Hepatic stellate cell (primary cell): ENCODE measurements at regions not wholly inside any gene's neighbourhood (a gene's known extent, or its start where the extent isn't known, plus 50 kb on each side); places are given as distances from the start of the nearest gene placed in this dataset.
"Not testable (repeated sequence)": the region's sequence is repeated elsewhere in the genome, so short reads cannot be mapped to it uniquely, and the experiment has no call there.

Experiments used
- DNase-seq: peaks from one replicate; pipeline ENCODE4 v3.0.0; 2011; ENCODE audit warnings: low spot score

DNA sequence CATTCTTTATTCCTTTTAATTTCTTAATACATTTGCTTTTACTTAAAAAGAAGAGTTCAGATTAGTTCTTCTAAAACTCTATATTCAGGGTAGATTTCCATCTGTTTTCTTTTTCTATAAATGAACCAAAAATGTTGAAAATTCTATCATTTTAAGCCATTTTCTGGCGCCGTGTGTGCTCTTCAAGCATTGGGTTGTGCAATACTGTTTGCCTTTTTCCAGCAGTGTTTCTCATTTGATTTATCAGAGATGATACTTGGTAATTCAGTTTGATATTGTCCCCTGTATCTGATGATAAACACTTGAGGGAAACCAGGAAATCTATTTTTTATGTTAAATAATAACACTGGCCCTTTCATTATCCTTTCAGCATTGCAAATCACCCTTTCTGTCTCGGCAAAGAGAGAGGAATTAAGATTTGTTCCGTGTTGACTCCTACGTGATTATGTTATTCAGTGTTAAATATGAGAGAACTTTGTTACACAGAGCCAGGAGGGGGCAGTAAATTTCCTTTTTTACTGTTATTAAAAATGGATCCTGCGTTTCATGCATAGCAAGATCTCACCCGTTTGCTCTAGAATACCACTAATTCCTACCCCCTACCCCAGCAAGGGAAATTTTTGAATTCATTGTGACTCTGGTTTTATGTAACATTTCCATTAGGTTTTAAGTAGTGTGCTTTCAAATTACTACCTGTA is 606.9 kb upstream of the RBFOX1 start:
- no peak for DNase-seq

DNA sequence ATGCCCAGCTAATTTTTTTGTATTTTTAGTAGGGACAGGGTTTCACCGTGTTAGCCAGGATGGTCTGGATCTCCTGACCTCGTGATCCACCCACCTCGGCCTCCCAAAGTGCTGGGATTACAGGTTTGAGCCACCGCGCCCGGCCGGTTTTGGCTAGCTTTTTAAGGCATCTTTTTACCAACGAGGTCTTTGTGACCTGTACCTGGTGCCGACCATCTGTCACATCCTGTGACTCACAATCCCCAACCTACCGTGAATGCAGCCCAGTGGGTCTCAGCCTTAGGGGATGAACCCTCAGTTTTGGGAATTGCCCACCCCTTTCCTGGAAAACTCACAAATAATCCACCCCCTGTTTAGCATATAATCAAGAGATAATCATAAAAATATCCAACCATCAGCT is 607.4 kb upstream of the RBFOX1 start:
- not testable (repeated sequence) for DNase-seq

DNA sequence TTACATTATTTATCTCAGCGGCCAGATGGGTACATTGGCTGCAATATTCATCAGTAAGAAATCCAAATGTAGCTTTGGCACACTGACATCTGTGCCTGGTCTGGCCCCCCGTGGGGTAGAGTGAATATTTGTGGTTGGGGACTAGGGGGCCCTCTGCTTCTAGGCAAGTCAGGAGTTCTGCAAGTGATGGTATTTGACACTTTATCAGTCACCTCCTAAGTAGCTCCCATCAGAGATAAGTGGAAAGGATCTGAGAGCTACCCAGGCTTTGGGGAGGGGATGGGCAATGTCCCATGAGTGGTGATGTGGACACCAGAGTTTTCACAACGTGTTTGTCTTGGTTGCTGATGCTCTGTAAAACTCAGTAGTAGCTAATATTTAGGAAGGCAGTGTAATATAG is 609.9 kb upstream of the RBFOX1 start:
- no peak for DNase-seq

DNA sequence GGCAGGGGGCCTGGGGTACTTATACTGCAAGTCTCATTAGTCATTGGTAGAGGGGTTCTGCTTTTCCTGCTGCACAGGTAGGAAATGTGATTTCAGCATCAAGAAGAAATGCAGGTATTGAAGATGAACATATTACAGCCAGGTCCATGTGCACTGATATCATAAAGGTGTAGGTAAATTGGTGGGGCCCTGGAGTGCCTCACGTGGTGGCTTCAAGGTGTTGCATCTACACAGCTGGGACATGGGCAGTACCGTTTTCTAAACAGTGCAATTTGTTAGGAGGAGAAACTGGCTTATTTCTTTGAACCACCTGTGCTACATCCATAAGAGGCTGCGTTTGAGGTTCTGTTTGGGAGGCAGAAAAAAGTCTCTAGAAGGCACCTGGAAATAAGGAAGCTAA is 618.1 kb upstream of the RBFOX1 start:
- DNase-seq = no peak

DNA sequence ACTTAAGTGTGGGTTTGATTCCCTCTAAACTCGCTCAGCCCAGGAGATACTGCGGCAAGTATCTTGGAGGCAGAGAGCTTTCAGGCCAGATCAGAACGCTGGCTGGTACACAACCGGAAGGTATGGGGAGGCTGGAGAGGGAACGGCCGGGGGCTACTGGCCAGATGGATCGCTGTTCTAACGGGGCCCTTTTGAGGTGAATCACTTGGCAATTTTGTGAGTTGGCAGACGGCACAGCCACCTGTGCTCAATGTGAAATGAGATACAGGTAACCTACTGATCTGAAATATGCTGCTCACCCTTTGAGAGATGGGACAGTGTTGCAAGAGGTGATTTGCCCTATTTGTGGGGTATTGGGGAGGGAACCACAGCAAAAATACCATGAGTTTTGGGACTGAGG is 622.9 kb upstream of the RBFOX1 start:
- DNase-seq = no peak

DNA sequence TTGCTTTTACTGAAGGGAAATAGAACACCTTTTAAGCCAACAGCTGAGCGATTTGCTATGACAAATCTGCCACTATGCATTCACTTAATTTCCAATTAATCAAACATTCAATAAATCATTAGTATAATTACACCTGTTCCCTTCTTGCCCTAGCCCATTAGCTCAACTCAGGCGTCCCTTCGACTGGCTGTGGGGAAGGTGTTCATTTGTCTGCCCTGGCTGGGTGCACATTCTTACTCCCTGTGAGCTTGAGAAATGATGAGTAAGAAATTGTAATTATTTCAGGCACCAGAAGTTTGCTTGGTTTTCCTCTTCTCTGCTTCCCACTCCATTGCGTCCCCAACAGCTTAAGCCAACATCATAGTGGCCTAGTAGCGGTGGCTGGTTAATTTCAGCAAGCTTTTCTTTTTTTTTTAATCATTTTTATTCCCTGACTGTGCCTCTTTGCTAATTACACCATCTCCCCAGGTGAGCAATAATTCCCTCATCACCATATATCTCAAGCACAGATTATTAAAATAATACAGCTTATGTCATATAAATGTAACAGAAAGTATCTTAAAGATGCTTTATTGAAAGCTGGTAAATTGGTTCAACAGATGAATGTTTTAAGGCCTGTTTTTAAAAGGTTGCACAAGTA is 623.9 kb upstream of the RBFOX1 start:
- no peak for DNase-seq

DNA sequence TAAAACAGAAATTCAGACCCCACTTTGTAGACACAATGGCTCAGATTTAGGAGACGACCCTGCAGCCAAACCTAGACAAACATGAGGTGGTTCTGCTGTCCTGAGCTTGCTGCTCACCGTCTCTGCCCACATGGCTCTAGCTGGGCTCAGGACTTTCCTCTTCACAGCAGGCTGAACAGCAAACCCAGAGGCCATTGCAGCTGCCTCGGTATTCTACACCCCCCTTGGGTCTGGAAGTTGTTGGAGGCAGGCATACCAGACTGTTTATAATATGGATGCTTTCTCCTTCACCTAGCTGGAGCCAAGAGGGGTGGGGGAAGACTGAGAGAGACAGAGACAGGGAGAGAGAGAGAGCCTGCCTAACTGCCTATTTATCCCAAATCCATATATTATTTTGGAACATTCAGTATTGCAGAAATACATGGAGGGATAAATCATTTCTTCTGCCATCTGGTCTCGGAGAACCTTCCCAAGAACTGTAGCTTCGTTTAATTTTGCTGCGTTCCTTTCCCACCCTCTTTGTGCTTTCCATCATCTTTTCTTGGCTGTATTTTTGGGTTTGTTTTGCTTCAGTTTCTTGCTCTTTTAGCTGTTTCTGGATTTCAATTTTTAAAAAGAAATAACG is 628.2 kb upstream of the RBFOX1 start:
- no peak for DNase-seq

DNA sequence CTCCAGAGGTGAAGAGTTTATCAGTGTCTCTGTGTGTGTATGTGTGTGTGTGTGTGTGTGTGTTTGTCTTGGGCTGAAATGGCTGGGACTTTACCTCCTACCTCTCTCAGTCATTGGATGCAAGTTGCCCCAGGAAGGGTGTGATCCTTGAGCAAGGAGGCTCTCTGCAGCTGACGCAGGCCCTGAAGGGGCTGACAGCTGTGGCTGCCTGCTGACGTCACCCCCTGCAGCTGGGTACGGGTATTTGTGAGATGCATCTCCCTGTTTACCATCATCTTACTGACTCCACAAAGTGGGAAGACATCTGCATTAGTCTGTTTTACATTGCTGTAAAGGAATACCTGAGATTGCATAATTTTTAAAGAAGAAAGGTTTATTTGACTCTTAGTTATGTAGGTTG is 631.5 kb upstream of the RBFOX1 start:
- DNase-seq = no peak

DNA sequence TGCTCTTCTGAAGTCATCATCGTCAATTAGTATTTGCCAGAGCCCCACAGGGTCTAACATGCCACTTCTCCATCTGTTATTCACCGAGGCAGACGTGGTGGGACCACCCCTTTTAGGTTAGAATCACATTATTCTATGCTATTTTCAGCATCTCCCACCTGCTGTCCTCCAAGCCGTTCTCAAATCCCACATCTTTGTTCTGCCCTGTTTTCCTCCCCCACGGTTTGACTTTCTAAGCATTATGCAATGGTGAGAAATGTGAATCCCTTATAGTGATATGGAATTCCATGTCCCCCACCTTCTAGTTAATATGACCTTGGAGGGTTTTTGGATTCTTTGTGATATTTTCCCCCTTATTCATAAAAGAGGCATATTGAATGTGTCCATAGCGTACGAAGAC is 634.1 kb upstream of the RBFOX1 start:
- DNase-seq = no peak

DNA sequence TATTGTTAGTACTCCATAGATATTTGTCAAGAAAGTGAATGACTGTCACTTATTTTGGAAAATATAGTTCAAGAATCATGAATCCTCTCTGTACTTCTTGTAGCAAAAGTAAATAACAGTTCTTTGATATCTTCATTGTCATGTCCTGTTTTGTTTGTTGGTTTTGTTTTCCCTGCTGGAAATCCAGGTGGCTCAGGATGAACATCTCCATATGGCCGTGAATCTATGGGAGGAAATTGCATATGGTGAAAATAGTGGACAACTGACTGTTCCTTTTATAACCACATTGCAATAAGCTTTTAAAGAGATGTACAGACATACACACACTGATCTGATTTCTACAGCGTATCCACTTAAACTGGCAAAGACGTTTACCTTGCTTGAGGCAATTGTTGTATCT is 637.0 kb upstream of the RBFOX1 start:
- no peak for DNase-seq

DNA sequence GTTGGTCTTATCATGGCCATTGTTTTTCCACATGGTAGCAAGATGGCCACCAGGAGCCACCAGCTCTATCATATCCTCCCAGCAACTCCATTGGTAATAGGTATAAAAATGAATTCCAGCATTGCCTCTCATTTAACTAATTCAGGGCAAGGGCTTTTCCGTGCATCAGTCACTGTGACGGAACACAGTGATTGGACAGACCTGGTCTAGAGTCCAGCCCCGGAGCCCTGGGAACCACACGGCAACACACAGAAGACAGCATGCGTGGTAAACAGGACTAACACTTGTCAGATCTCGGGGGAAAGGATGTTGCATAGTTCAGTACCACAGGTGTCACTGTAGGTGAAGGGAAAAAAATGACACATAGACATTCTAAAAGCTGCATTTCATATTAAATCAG is 638.0 kb upstream of the RBFOX1 start:
- DNase-seq = no peak

DNA sequence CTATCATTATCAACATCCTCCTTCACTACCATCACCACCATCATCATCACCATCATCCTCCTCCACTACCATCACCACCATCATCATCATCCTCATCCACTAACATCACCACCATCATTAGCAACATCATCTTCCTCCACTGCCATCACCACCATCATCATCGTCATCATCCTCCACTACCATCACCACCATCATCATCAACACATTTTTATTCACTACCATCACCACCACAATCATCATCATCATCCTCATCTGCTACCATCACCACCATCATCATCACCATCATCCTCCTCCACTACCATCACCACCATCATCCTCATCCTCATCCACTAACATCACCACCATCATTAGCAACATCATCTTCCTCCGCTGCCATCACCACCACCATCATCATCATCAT is 639.2 kb upstream of the RBFOX1 start:
- DNase-seq = not testable (repeated sequence)

DNA sequence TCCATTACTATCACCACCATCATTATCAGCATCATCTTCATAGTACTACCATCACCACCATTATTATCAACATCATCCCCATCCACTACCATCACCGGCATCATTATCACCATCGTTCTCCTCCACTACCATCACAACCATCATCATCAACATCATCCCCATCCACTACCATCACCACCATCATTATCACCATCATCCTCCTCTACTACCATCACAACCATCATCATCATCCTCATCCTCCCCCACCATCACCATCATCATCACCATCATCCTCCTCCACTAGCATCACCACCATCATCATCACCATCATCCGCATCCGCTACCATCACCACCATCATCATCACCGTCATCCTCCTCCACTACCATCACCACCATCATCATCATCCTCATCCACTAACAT is 639.8 kb upstream of the RBFOX1 start:
- DNase-seq = no peak

DNA sequence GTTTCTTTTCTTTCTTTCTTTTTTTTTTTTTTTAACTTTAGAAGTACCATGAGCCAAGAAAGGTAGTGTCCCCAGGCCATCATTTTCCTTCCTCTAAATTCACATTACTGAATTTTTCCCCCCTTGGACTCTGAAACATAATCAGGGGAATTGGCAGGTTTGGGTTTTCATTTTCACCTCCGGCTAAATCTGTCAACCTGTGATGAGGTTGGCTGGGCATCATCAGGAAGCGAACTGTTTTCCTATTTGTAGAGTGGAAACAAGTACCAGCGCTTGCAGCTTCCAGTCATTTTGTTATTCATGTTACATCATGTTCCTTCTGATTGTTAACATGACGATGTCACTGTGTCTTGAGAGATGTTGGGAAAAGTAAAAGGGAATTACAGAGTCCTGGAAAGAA is 641.9 kb upstream of the RBFOX1 start:
- DNase-seq = no peak

DNA sequence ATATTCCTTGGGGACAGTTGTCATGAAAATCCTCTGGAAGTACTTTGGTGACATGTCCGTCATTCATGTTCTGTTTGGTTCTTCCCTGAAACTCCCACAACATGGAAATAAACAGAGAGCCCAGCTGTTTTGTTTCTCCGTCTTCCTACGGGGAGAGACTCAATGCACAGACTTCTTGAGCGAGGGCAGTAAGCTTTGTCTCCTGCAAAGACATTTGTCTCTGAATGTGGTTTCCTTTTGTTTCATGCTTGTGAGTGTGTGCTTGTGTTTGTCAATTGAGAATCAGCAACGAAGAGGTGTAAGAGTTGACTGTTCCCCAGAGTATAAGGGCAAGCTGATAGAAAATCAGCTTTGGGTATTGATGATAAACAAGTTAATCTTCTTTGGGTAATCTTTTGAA is 643.0 kb upstream of the RBFOX1 start:
- DNase-seq = no peak

DNA sequence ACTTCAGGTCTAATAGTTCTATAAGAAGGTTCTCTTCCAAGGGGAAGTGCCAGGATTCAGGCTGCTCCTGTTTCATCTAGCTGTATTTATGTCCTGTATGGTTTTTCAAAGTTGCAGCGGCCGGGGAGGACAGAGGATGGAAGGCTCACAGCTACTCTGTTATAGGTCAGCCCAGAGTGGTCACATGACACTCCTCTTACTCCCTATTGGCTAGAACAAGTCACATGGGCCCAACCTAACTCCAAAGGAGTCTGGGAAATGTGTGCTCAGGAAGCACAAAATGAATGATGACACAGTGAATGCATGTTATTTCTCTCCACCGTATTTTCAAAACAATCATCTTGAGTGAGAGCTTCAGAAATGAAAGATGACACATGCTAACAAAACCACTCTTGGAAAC is 645.1 kb upstream of the RBFOX1 start:
- no peak for DNase-seq

DNA sequence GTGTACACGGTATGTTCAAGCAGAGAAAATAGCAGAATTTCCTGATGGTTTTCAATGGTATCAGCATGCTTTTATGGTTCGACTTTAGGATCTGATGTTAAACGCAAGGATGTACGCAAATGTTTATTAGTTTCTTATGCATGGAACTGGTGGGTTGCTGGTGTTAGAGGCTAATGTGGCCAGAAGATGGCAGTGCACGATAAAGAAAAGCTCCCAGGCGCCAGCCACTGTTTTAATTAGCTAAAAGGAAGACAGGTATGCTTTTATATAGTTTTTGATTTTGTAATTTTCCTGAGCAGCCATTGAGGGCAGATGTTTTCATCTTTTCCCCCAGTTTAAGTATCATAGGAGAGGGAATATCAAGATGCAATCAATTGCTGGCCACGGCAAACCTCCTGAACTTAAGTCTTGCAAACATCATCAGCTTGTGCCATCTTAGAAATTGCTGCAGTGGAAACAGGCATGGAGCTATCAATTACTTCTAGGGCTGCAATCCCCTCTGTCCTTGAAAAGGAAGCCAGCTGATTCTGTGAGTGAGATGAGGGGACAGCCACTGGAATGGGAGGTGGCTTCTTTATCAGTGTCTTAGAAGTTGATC is 648.5 kb upstream of the RBFOX1 start:
- no peak for DNase-seq

DNA sequence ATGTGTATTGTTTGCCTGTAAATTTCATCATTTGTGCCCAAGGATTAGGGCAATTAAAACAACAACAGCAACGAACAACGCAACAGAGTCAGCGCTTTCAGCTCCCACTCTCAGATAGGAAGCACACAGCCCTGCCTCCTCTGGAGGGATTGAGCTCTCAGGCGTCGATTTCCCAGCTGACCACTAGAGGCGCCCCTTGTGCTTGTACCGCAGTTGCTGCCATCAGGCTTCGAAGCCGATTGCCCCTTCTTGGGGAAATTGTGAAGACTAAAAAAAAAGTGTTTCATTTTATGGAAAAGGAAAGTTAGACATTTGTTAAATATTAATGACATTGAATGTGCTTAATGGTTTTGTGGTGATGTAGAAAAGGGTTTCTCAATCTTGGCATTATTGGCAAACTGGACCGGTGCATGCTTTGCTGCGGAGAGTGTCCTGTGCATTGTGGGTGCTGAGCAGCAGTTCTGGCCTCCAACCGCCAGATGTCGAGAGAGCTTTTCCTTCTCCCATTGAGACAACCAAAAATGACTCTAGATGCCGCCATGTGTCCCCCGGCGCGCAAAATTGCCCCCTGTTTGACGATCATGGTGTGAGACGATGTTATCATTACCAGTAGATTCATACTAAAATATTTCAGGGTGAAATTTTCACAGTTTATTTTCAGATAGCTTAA is 650.4 kb upstream of the RBFOX1 start:
- no peak for DNase-seq

DNA sequence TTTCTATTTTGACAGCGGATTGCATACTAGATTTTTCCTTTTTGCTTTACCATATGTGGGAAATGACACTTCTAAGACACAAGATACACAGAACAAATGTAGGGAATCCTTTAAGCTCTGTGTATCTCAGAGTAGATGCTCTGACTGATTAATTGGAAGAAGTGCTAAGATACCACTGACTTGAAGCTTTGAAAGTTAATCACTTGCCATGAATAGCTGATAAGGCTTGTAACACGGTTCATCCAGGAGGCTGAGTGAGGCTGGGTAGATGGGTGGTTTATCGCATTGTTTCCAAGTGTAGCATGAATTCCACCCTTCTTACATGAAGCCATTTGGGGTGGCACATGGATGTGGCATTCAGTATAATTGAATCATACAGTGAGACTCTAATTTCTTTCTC is 654.1 kb upstream of the RBFOX1 start:
- DNase-seq = no peak

DNA sequence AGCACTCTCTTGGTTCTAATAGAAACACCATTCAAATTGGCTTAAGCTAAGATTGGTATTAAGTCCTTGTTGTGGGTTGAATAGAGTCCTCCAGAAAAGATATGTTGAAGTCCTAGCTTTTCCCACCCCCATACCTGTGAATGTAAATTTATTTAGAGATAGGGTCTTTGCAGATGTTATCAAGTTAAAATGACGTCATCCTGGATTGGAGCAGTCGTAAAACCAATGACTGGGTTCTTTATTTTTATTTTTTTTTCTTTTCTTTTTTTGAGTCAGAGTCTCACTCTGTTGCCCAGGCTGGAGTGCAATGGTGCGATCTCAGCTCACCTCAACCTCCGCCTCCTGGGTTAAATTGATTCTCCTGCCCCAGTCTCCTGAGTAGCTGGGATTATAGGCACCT is 658.6 kb upstream of the RBFOX1 start:
- no peak for DNase-seq

DNA sequence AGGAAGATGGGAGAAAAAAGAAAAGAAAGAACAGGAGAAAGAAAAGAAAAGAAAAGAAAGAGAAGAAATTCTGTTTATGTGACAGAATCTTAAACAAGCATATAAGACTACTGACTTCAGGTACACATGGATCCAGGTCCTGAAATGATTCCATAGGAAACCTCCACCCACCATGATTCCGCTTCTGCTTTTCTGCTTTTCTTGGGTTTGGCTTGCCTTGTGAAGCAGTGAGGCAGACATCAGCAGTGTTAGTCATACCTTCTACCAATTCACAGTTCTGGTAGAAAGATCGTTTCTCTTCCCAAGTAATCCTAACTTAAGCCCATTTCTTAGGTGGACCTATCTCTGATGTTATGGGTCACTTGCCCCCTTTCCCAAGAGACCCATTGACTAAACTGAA is 660.1 kb upstream of the RBFOX1 start:
- no peak for DNase-seq

DNA sequence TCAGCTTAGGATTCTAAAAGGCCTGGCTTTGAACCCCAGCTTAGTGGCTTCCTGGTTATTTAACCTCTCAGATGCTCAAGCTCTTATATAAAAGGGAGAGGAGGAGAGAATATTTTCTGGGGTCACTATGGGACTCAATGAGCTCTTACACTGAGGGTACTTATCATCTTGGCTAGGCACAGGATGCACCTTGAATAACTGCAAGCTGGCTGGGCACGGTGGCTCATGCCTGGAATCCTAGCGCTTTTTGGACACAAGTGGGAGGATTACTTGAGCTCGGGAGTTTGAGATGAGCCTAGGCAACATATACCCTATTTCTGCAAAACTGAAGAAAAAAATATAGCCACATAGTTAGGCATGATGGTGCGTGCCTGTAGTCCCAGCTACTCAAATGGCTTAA is 665.3 kb upstream of the RBFOX1 start:
- no peak for DNase-seq

DNA sequence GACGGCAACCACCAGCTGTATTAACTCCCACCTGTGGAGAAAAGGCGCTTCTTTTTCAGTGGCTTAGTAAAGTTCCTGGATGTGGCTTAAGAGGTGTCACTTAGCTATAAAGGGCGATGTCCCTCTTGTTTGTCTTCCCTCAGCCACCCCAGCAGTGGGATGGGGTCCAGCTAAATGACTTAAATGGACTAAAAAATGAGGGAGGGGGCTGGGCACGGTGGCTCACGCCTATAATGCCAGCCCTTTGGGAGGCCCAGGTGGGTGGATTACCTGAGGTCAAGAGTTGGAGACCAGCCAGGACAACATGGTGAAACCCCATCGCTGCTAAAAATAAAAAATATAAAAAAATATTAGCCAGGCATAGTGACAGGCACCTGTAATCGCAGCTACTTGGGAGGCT is 667.5 kb upstream of the RBFOX1 start:
- DNase-seq = no peak
